ENCODE measurements at regions not wholly inside any gene's neighbourhood (a gene's known extent, or its start where the extent isn't known, plus 50 kb on each side); places are given as distances from the start of the nearest gene placed in this dataset.

- no peak for DNase-seq
Measured at GRCh38 chr1:55694310-55694801, 479.2 kb upstream of the USP24 start.

- no peak for DNase-seq
Measured at GRCh38 chr1:55692726-55693125, 477.6 kb upstream of the USP24 start.

- DNase-seq: no peak
Measured at GRCh38 chr1:55690366-55690765, 475.2 kb upstream of the USP24 start.

- no peak for DNase-seq
Measured at GRCh38 chr1:55689800-55690199, 474.6 kb upstream of the USP24 start.

- no peak for DNase-seq
Measured at GRCh38 chr1:55685560-55685959, 470.4 kb upstream of the USP24 start.

GRCh38 chr1:55684131-55684650 lies 469.0 kb upstream of the USP24 start:
- DNase-seq: no peak

- no peak for DNase-seq
Measured at GRCh38 chr1:55682198-55682597, 467.0 kb upstream of the USP24 start.

GRCh38 chr1:55679971-55680370 lies 464.8 kb upstream of the USP24 start:
- no peak for DNase-seq

- no peak for DNase-seq
Measured at GRCh38 chr1:55673416-55673815, 458.3 kb upstream of the USP24 start.

- DNase-seq: no peak
Measured at GRCh38 chr1:55670331-55671082, 455.3 kb upstream of the USP24 start.

GRCh38 chr1:55669293-55669692 lies 454.1 kb upstream of the USP24 start:
- DNase-seq: no peak

GRCh38 chr1:55662875-55663274 lies 447.7 kb upstream of the USP24 start:
- no peak for DNase-seq

- no peak for DNase-seq
Measured at GRCh38 chr1:55658917-55659316, 443.8 kb upstream of the USP24 start.

GRCh38 chr1:55654750-55655149 lies 439.6 kb upstream of the USP24 start:
- DNase-seq: no peak

GRCh38 chr1:55654171-55654570 lies 439.0 kb upstream of the USP24 start:
- no peak for DNase-seq

GRCh38 chr1:55650444-55650843 lies 435.3 kb upstream of the USP24 start:
- DNase-seq: no peak

- no peak for DNase-seq
Measured at GRCh38 chr1:55646181-55646580, 431.0 kb upstream of the USP24 start.

GRCh38 chr1:55645270-55645669 lies 430.1 kb upstream of the USP24 start:
- no peak for DNase-seq

GRCh38 chr1:55641947-55642346 lies 426.8 kb upstream of the USP24 start:
- no peak for DNase-seq

GRCh38 chr1:55640708-55641473 lies 425.7 kb upstream of the USP24 start:
- DNase-seq: peak; percentile 24

- no peak for DNase-seq
Measured at GRCh38 chr1:55639526-55639925, 424.4 kb upstream of the USP24 start.

GRCh38 chr1:55639051-55639450 lies 423.9 kb upstream of the USP24 start:
- DNase-seq: no peak

GRCh38 chr1:55636696-55637095 lies 421.5 kb upstream of the USP24 start:
- no peak for DNase-seq

- DNase-seq: no peak
Measured at GRCh38 chr1:55635856-55636255, 420.7 kb upstream of the USP24 start.
